ENCODE measurements at regions not wholly inside any gene's neighbourhood (a gene's known extent, or its start where the extent isn't known, plus 50 kb on each side); places are given as distances from the start of the nearest gene placed in this dataset.

- TF ChIP-seq EZH2 (IDR thresholded peaks at IDR 0.05): no peak
- no peak for TF ChIP-seq POLR2AphosphoS5 (IDR thresholded peaks at IDR 0.05; ENCODE audit: borderline replicate concordance, low read depth, low read length)
Observed at GRCh38 chr4:180512801-180513475, 1730.3 kb upstream of the TENM3 start.
